Progenitor cell of endocrine pancreas (in vitro differentiated cells): ENCODE measurements at regions not wholly inside any gene's neighbourhood (a gene's known extent, or its start where the extent isn't known, plus 50 kb on each side); places are given as distances from the start of the nearest gene placed in this dataset.

Experiments used
- DNase-seq: peaks from one replicate; pipeline ENCODE4 v3.0.0; 2021; ENCODE audit warnings: low spot score; ENCODE audit not compliant: unreplicated experiment
- H3K27ac Mint-ChIP-seq: 2 replicates; pipeline ENCODE4 v1.8.0; 2021; ENCODE audit warnings: mild to moderate bottlenecking, moderate library complexity, mixed read lengths
- H3K27me3 Mint-ChIP-seq: 2 replicates; pipeline ENCODE4 v1.8.0; 2021; ENCODE audit warnings: mixed read lengths
- H3K36me3 Mint-ChIP-seq: 2 replicates; pipeline ENCODE4 v1.8.0; 2022; ENCODE audit warnings: mixed read lengths; ENCODE audit not compliant: insufficient read depth
- H3K4me1 Mint-ChIP-seq: 2 replicates; pipeline ENCODE4 v1.8.0; 2021; ENCODE audit warnings: low read depth, mixed read lengths
- H3K4me3 Mint-ChIP-seq: 2 replicates; pipeline ENCODE4 v1.8.0; 2021; ENCODE audit warnings: low read depth, mild to moderate bottlenecking, moderate library complexity, mixed read lengths
- H3K9me3 Mint-ChIP-seq: 2 replicates; pipeline ENCODE4 v1.8.0; 2021; ENCODE audit warnings: low read depth, mixed read lengths
- TF ChIP-seq, protein P1 (sequence below): fragments of 200-600 bp; sonication (generic); IDR thresholded peaks from one replicate; pipeline ENCODE4 v1.5.0; 2021; ENCODE audit warnings: antibody characterized with exemption, mild to moderate bottlenecking; ENCODE audit not compliant: unreplicated experiment

DNA sequence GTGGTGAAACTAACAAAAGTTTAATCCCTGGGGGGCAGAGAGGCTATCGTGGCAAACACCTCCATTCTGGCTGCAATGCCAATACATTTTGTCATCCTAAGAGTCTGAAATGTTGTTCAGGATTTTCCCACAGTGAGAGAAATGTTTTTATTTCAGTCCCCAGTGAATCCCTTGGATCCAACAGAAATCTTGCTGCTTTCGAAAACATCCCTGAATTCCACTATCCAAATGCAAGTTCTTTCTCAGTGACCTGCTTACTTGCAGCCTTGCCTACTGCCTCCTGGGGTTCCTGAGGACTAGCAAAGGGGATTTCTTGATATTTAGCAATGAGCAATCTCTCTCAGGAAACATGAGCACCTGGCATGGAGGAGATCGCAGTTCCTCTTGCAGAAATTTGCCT, 202.1 kb upstream of the IRX3 start:
- Mint-ChIP-seq H3K9me3 (no peaks in the 10 kb centered on the region), H3K27me3 (peaks cover 23% of the 10 kb centered on the region), H3K4me3 (no peak overlapping the region)

DNA sequence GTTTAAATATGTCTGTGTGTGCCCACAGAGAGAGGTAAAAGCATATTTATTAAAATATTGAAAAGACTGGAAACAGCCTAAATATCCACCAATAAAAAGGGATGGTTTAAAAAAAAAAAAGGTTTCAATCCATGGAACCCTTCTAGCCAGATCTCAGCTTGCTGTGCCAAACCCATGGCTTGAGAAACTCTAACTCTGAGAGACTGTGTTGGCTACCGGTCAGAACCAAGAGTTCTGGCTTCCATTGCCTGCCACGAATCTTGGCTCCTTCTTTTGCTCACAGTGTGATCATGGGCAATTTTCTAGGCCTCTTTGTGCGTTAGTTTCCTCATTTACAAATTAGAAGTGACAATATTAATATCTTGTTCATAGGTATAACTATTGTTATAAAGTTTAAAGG, 201.3 kb upstream of the IRX3 start:
- TF ChIP-seq, protein P1, sequence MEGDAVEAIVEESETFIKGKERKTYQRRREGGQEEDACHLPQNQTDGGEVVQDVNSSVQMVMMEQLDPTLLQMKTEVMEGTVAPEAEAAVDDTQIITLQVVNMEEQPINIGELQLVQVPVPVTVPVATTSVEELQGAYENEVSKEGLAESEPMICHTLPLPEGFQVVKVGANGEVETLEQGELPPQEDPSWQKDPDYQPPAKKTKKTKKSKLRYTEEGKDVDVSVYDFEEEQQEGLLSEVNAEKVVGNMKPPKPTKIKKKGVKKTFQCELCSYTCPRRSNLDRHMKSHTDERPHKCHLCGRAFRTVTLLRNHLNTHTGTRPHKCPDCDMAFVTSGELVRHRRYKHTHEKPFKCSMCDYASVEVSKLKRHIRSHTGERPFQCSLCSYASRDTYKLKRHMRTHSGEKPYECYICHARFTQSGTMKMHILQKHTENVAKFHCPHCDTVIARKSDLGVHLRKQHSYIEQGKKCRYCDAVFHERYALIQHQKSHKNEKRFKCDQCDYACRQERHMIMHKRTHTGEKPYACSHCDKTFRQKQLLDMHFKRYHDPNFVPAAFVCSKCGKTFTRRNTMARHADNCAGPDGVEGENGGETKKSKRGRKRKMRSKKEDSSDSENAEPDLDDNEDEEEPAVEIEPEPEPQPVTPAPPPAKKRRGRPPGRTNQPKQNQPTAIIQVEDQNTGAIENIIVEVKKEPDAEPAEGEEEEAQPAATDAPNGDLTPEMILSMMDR = no peak
- H3K4me1 Mint-ChIP-seq = peaks cover 40% of the 10 kb centered on the region
- H3K4me3 Mint-ChIP-seq = no peak overlapping the region
- H3K9me3 Mint-ChIP-seq = no peaks in the 10 kb centered on the region
- H3K36me3 Mint-ChIP-seq = no peaks in the 10 kb centered on the region
- H3K27ac Mint-ChIP-seq = no peak overlapping the region
- peaks cover 18% of the 10 kb centered on the region for H3K27me3 Mint-ChIP-seq
- no peak for DNase-seq

More for the DNA sequence above, 202.1 kb upstream of the IRX3 start:
- Mint-ChIP-seq H3K36me3 (no peaks in the 10 kb centered on the region), H3K4me1 (peaks cover 32% of the 10 kb centered on the region), H3K27ac (no peak overlapping the region)
- DNase-seq = no peak
- TF ChIP-seq, protein P1 = no peak

DNA sequence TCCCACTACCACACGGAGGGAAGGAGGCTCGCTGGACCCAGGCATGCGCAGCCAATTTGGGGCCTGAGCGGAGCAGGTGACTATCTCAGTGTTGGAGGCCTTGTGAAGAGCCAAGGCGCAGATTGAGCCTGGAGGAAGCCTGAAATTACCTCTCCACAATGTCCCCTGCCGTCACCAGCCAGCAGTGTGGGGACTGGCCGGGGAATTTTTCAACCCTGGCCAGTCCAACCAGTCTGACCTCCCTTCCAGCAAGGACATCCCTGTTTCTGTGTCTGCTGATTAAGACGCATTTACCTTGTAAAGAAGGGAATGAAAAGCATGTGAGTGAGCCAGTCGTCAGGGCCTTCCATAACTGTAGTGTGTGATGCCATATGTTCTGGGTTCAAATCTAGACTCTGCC, 198.1 kb upstream of the IRX3 start:
- peaks cover 41% of the 10 kb centered on the region for H3K4me1 Mint-ChIP-seq
- H3K27ac Mint-ChIP-seq = no peak overlapping the region
- DNase-seq = no peak
- no peaks in the 10 kb centered on the region for H3K36me3 Mint-ChIP-seq
- TF ChIP-seq, protein P1 = no peak
- H3K27me3 Mint-ChIP-seq = peaks cover 9% of the 10 kb centered on the region
- no peaks in the 10 kb centered on the region for H3K9me3 Mint-ChIP-seq
- no peak overlapping the region for H3K4me3 Mint-ChIP-seq

DNA sequence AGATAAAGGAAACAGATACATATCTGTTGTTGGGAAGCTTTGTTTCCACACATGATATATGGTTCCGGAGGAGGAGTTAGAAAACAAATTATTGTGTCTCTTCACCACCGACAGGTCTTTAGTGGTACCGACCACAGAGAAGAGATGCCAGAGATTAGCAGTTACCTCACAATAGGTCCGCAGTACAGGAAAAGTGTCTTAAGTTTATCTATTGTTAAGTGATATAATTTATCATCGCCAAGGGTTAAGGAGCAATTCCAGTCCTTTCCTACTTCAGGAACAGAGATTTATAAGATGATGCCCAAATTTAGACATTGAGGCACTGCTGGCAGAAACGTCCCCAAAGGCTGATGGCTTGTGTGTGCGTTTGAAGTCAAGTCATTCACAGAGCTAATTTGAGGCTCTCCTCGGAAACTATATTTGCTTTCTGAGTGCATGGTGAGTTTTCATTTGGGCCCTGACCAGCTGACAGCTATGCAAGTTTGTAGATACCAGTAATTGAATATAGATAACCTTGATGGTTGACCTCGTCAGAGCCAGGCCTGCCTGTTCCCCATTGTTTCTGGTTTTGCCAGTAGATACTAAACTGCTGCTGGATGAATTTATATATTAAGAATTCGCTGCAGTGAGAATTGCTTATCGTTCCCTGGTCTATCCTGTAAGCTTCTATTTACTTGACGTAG, 196.4 kb upstream of the IRX3 start:
- TF ChIP-seq, protein P1 = no peak
- H3K4me1 Mint-ChIP-seq = peaks cover 25% of the 10 kb centered on the region
- H3K36me3 Mint-ChIP-seq = no peaks in the 10 kb centered on the region
- peaks cover 9% of the 10 kb centered on the region for H3K27me3 Mint-ChIP-seq
- H3K27ac Mint-ChIP-seq = no peak overlapping the region
- H3K4me3 Mint-ChIP-seq = no peak overlapping the region
- DNase-seq = no peak
- no peaks in the 10 kb centered on the region for H3K9me3 Mint-ChIP-seq

DNA sequence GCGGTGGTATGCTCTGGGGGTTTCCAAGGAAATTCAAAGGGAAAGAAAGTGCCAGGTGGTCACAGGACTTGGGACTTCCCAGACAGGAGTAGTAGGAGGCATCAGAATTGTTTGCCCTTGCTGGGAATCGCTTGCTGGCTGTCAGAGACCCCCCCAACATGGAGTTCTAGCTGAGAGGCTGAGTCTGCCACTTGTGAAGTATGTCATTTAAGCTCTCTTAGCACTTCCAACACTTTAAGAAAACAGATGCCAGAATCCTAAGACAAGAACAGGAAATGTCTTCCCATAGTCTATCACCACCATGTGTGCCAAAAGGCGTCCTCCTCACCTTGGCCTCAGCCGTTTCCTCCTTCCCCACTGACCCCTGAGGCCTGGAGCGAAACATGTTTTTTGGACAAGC, 193.8 kb upstream of the IRX3 start:
- Mint-ChIP-seq H3K36me3 (no peaks in the 10 kb centered on the region), H3K4me3 (no peak overlapping the region), H3K9me3 (no peaks in the 10 kb centered on the region), H3K27ac (no peak overlapping the region), H3K4me1 (peaks cover 25% of the 10 kb centered on the region), H3K27me3 (peaks cover 24% of the 10 kb centered on the region)
- DNase-seq = no peak
- TF ChIP-seq, protein P1 = no peak
